Activated CD8-positive, alpha-beta memory T cell treated with anti-CD3 and anti-CD28 coated beads for 48 hours (primary cell): ENCODE measurements at regions not wholly inside any gene's neighbourhood (a gene's known extent, or its start where the extent isn't known, plus 50 kb on each side); places are given as distances from the start of the nearest gene placed in this dataset.
"Not testable (repeated sequence)": the region's sequence is repeated elsewhere in the genome, so short reads cannot be mapped to it uniquely, and the experiment has no call there.

ENCODE experiments used
- DNase-seq, 3 experiments: peaks; one replicate each; pipeline ENCODE4 v3.0.0-alpha.2; 2020; ENCODE audit warnings: low read depth in 2 of 3, low spot score in 2 of 3

GRCh38 chr15:70578196-70578595 is 185.2 kb downstream of the UACA start:
- DNase-seq: no peak

- DNase-seq: no peak
Measured at GRCh38 chr15:70576696-70577095, 186.7 kb downstream of the UACA start.

- no peak for DNase-seq
Measured at GRCh38 chr15:70576276-70576675, 187.1 kb downstream of the UACA start.

GRCh38 chr15:70575231-70576226 is 187.8 kb downstream of the UACA start:
- DNase-seq: no peak

- not testable (repeated sequence) for DNase-seq
Measured at GRCh38 chr15:70574325-70574724, 189.0 kb downstream of the UACA start.

GRCh38 chr15:70573121-70573850 is 190.1 kb downstream of the UACA start:
- DNase-seq: no peak

GRCh38 chr15:70569714-70570231 is 193.6 kb downstream of the UACA start:
- DNase-seq: no peak

- no peak for DNase-seq
Measured at GRCh38 chr15:70569091-70569713, 194.2 kb downstream of the UACA start.

- DNase-seq: no peak
Measured at GRCh38 chr15:70566989-70567388, 196.4 kb downstream of the UACA start.

GRCh38 chr15:70566047-70566835 is 197.1 kb downstream of the UACA start:
- DNase-seq: no peak

- no peak for DNase-seq
Measured at GRCh38 chr15:70563561-70564095, 199.7 kb downstream of the UACA start.

- no peak for DNase-seq
Measured at GRCh38 chr15:70562906-70563305, 200.5 kb downstream of the UACA start.

GRCh38 chr15:70561885-70562284 is 201.5 kb downstream of the UACA start:
- DNase-seq: no peak

GRCh38 chr15:70560617-70561328 is 202.6 kb downstream of the UACA start:
- DNase-seq: no peak

GRCh38 chr15:70559265-70560239 is 203.8 kb downstream of the UACA start:
- DNase-seq: peak in 1 of 3 experiments; percentile 29

- no peak for DNase-seq
Measured at GRCh38 chr15:70558406-70559264, 204.7 kb downstream of the UACA start.

GRCh38 chr15:70557521-70558258 is 205.7 kb downstream of the UACA start:
- no peak for DNase-seq
